Right renal cortex interstitium (tissue), 3 donors: ENCODE measurements at regions not wholly inside any gene's neighbourhood (a gene's known extent, or its start where the extent isn't known, plus 50 kb on each side); places are given as distances from the start of the nearest gene placed in this dataset.
"Not testable (repeated sequence)": the region's sequence is repeated elsewhere in the genome, so short reads cannot be mapped to it uniquely, and the experiment has no call there.

Experiments used
- DNase-seq, 3 donors: peaks; one replicate each; pipeline ENCODE4 v3.0.0-alpha.2; 2013; ENCODE audit warnings: low read depth in 3 of 3, low spot score in 2 of 3

DNA sequence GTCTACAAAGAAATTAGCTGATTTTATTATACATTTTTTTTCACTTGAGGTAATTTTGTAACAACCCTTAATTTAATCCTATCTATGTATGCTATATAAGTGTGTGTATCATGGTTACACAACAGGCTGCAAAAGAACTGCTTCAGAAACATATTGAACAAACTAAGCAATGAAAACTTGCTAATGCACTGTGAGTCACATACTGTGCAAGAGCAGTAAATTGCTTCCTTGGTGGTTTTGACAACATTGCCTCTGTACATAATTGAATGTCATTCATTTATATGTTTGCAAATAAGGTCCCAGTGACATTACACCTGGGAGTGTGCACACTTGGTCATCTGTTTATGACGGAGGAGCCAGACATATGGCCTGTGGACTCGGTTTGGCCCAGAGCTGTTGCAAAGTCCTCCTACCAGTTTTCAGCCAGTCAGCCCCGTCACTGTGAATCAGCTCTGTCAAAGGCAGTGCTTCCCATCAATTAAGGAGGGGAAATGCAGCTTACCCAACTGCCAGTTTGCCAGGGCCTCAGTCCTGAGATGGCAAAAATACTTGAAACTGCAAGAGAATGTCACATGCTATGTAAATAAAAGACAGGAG, 835.0 kb downstream of the TTLL7 start:
- not testable (repeated sequence) for DNase-seq

- not testable (repeated sequence) for DNase-seq
Measured at GRCh38 chr1:83158924-83159323, 840.0 kb downstream of the TTLL7 start.

GRCh38 chr1:83154306-83154705, 844.6 kb downstream of the TTLL7 start:
- DNase-seq: not testable (repeated sequence)

DNA sequence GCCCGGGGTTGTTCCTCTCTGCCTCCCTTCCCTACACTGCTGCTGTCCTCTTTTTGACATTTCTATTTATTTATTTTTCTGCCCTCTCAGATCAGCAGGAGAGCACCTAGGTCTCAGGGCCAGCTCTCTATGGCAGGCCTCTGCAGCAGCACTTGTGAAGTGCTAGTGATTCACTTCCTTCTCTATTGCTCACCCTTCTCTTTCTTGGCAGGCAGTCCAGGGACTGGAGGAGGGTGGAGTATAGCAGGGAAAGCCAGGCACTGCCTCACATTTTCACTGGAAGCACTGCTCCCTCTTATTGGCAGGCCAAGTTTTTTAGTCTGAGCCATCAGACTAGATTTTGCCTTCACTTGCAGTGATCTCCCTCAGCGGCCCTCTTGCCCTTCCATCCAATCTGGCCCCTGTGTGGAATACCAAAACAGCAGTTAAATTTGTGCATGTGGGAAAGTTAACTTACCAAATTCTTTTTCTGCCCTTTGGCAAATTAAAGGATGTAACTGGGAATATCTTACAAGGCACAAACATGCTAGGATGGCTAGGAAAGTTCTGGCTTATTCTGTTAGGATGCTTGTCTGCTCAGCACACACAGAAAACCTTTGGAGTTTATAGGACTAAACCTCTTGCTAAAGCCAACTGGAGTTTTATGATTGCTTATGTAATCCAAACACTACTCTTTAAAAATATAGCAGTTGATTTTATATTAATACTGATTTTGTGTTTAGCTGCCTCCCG, 847.6 kb downstream of the TTLL7 start:
- DNase-seq: not testable (repeated sequence)

DNA sequence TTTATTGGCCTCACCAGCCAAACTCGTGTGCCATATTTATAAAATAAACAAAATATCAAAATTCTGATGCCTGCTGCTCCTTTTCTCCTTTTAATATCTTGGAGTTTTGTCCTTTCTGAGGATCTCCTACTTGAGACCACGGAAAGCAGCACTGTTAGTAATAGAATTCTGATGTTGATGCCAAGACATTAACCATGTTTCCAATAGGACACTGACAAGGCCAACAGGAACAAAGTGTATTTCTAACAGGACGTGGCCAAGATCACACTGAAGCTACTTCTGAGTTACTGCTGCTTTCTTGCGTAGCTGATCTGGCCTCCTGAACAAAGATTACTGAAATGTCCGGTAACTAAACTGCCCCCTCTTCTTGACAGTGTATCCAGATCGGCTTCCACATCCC, 848.5 kb downstream of the TTLL7 start:
- DNase-seq: not testable (repeated sequence)

DNA sequence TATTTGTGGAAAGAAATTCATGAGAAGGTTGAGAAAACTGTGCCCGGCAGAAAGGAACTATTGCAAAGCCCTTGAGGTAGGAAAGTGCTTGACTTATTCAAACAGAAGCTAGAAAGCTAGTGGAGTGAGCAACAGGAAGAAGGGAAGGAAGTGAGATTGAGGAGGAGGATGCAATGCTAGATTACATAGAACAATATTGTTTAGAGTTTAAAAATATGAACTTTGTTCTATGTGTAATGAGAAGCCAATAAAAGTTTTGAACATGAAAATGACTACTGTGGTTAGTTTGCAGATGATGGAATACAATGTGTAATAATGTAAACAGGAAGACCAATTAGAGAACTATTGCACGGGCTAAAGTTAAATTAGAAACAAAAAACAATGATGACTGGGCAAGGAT, 853.1 kb downstream of the TTLL7 start:
- not testable (repeated sequence) for DNase-seq

GRCh38 chr1:83142802-83143201, 856.1 kb downstream of the TTLL7 start:
- not testable (repeated sequence) for DNase-seq

DNA sequence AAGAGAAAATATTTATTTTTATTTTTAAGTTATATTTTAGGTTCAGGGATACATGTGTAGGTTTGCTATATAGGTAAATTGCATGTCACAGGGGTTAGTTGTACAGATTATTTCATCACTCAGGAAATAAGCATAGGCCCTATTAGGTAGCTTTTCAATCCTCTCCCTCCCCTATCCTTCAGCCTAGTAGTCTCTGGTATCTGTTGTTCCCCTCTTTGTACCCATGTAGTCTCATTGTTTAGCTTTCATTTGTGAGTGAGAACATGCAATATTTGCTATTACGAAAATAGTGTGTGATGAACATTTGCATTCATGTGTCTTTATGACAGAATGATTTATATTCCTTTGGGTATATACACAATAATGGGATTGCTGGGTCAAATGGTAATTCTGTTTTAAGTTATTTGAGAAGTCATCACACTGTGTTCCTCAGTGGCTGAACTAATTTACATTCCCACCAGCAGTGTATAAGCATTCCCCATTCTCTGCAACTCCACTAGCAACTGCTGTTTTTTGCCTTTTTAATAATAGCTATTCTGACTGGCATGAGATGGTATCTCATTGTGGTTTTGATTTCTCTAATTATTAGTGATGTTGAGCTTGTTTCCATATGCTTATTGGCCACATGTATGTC, 863.3 kb downstream of the TTLL7 start:
- DNase-seq: not testable (repeated sequence)

DNA sequence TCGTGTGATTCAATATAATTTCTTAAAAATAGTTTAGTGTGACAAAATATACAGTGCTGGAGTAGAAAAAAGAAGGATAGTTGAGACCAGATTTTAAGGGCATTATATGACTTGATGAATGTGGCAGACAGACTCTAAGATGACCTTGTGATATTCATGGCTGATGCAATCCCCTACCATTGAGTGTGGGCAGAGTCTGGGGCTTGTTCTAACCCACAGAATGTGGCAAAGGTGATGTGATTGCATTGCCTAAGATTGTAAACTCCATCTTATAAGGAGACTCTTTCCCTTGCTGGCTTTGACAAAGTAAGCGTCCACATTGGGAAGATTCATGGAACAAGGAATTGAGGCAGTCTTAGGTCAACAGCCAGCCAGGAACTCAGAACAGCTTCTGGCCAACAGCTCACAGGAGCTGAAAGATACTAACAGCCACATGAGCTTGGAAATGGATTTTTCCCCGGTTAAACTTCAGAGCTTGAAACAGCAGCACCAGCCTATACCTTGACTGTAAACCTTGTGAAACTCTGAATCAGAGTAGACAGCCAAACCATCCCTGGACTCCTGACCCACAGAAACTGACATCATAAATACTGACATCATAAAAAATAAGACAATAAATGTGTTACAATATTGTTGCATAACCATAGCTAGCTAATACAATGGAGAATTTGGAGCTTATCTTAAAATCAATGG, 864.5 kb downstream of the TTLL7 start:
- not testable (repeated sequence) for DNase-seq

GRCh38 chr1:83131692-83131955, 867.3 kb downstream of the TTLL7 start:
- no peak for DNase-seq

DNA sequence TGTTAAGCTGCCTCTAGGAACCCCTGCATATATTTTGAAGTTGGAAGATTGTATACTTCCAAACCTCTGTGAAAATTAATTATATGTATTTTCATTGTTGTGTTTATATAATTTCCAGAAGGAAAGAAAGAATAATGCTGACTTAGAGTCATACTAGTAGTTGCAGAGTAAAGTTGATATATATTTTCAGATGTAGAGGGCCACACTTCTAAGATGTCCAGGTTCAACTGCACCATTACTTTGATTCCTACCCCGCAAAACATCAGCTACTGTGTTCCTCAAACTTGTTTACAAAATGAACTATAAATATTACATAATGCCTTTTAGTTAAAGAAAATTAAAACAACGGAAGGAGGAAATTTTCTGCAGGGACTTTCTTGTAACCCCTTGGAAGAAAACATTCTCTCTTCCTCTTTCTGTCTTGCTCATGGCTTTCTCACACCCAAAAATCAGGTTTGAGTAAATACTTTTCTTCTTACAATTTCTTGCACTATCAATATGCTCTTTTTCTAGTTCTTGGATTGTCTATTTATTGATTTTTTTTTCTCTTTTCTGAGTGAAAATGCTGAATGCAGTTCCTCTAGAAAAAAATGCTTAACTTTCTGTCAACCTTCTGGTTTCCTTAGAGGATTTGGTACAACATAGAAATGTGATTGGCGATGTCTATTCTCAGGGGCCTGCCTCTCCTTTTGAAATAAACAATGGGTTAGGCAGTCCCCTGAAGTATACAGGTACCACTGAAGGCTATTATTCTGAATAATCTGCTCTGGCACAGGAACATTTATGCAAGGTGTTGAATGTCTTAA, 867.8 kb downstream of the TTLL7 start:
- DNase-seq: no peak

DNA sequence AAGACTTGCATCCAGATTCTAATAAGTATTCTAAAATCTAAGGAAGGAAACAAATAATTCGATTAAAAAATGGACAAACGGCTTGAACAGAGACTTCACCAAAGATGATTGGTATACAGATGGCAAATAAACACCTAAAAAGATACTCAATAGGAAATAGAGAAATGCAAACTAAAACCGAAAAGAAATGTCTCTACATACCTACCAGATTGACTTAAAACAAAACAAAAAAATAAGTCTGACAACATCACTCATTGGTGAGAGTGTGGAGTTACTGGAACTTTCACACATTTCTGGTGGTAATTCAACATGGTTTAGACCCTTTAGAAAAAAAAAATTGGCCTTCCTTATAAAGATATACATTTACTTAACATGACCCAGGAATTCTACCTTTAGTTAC, 869.8 kb downstream of the TTLL7 start:
- DNase-seq: no peak

DNA sequence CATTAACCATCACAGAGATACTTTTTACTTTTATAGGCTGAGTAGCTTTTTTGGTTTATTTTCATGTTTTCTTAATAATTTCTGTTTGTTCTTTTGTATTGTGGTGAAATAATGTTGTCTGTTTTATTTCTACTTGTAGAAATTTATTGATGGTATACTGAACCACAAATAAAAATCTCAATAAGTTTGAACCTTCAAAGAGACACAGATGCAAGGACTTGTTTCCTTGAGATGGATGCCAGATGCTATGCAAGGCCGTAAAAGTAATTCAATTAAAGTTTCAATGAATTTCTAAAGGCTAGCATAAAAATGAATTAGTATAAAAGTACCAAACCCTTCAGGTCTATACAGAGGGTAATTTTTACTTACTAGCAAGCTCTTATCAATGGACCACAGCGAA, 873.5 kb downstream of the TTLL7 start:
- peak in 1 of 3 donors; percentile 12 for DNase-seq

GRCh38 chr1:83123019-83123418, 875.9 kb downstream of the TTLL7 start:
- DNase-seq: no peak

DNA sequence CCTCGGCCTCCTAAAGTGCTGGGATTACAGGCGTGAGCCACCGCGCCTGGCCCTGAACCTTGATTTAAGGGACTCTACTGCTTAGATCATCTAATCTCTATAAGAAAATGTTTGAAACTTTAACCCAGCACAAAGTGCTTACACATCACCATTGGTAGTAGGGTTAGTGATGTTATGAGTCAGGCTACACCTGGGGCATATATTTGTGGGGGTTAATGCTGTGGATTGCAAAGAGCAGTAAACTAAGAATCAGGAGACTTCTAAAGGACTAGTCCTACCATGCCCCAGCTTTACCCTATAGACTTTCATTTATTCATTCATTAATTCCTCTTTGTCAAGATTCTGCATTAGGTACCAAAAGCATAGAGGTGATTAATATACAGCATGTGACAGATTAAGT, 880.5 kb downstream of the TTLL7 start:
- DNase-seq: no peak

DNA sequence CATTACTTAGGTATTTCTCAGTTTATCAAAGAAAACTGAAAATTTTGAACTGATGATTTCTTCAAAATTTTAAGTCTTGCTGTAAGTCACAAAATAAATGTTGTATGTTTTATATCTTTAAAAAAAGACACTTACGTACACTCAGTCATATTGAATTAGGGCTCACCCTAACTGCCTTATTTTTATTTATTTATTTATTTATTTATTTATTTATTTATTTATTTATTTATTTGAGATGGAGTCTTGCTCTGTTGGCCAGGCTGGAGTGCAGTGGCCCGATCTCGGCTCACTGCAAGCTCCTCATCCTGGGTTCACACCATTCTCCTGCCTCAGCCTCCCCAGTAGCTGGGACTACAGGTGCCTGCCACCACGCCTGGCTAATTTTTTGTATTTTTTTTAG, 881.9 kb downstream of the TTLL7 start:
- not testable (repeated sequence) for DNase-seq

GRCh38 chr1:83115785-83116184, 883.1 kb downstream of the TTLL7 start:
- DNase-seq: no peak

GRCh38 chr1:83114136-83114834, 884.6 kb downstream of the TTLL7 start:
- DNase-seq: no peak

DNA sequence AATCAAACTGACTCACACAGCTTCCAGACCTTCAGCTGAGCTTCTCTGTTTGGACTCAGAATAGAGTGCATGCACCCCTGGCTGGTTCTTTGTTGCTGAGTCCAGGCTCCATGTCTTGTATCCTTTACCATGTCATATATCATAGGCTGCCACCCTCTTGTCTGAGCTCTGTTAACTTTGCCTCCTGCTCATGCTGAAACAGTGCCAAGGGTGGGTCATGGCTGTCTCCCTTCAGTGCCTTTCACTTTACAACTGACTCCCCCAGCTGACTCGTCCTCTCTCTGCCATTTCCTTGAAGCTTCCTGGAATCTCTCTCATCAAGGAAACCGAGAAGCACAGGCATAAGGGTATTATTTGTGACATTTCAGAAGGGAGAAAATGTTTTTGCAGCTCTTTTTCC, 885.3 kb downstream of the TTLL7 start:
- DNase-seq: no peak

GRCh38 chr1:83112248-83112885, 886.6 kb downstream of the TTLL7 start:
- DNase-seq: no peak
